GM19023 (cell line): ENCODE measurements at regions not wholly inside any gene's neighbourhood (a gene's known extent, or its start where the extent isn't known, plus 50 kb on each side); places are given as distances from the start of the nearest gene placed in this dataset.

ENCODE experiments used
- ATAC-seq: cut with Tn5 transposase; IDR thresholded peaks from one replicate; pipeline ENCODE4 v1.9.1; 2021; ENCODE audit warnings: mild to moderate bottlenecking, moderate library complexity; ENCODE audit not compliant: unreplicated experiment

DNA sequence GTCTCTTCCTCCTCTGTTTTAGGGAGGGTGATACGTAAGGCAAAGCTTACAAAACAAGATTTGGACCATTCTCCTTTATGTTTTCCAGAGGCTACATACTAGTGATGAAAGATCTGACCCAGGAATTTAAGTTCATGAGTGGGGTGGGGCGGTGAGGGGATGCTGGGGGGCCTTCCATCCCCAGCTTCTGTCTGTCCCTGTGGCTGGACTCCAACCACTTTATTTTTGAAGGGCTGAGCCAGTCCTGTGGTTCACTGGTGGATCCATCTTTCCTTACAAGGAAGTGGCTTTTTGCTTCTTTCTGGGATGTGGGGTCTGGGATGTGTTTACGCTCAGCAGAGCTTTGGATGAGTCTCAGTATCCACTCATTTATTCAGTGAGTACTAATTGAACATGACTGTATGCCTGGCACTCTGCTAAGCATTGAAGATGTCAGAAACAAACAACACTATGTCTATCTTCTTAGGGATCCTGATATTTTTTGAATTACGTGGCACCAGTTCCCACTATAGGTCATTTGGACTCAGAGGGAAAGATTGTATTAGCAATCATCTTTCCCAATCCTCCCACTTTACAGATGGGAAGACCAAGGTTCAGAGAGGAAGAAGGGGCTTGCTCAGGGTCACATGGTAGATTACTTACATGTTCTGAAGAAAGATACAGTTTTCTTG lies 291.8 kb upstream of the TBX3 start:
- no peak for ATAC-seq

DNA sequence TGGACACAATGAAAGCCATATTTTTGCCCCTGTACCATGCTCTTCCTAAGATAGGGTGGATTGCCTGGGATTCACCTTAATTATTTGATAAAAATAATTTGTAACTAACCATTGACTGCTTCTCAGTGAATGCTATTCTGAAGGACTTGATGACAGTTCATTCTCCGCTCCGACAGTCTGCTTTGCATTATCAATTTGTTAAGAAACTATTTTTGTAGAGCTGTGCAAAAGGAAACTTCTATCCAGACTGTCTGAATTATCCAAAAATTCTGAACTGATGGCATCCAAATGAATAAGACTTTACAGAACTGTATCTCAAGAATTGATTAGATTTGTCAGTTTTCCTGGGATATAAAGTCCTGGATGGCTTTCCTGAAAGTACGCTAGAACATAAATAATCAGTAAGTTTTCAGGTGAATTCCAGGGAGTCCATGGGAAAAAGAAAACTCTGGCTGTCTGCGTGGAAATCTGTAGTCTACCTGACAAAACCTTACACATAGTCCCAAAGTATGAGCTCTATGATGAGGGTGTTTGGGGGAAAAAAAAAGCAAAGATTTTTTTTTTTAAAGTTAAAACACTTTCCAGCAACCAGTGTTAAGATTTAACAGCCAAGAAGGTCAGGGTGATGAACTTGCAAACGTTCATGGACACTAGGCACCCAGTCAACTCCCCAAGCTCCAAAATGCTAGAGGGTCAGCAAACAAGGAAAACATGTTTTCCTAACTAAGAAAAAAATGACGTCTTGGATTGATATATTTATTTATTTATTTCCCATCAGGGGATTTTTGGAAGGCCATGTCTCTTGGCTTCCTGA lies 291.1 kb upstream of the TBX3 start:
- no peak for ATAC-seq

DNA sequence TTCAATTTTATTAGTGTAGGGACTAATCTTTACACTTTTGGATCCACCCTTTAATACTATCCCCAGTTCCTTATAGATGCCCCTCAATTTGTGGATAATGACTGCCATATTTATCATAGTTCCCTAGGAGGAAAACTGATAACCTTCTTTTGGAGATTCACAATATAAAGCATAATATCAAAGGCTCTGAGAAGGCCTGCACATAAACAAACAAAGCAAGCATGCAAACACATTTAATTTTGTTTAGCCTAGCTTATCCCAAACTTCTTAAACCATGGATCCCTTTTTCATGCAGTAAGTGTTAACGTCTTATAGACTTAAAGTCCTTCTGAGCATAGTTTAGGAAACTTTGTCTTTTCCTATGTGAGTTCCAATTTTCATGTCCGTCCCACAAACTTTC lies 290.4 kb upstream of the TBX3 start:
- ATAC-seq: no peak

DNA sequence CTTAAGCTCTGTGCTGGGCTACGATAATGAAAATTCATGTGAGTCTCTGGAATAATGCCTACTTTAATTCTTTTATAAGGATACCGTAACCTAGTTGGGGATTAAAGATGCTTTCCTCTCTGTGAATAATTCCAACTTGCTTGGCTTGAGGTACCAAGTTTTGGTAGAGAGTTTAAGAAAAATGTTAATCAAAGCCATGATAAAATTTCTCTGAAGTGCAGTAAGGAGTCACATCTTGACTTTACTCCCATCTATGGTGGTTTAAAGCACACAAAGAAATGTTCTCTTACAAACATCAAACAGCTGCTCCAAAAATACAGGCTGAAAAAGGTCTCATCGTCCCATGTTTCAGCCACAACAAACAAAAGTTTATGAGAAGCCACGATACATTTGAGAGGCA lies 284.8 kb upstream of the TBX3 start:
- ATAC-seq: no peak

DNA sequence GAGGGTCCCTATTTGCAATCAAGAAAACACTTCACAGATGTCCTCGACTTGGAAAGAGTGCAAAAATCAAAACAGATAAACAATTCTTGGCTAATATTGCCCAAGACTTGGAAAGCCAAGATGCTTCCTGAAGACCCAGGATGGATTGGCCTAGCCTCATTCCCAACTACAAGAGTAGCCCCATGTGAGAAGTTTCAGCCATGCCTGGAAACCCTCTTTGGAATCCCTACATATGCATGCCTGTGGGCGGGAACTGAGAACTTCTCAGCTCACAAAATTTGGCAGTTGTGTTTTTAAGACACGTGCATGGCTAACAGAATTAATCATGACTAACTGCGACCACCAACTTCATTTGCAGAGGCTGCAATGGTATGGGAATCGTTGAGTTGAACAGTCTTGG lies 283.2 kb upstream of the TBX3 start:
- ATAC-seq: no peak

GRCh38 chr12:114964841-114965240 lies 280.9 kb upstream of the TBX3 start:
- ATAC-seq: no peak

- ATAC-seq: no peak
Observed at GRCh38 chr12:114963846-114964245, 279.9 kb upstream of the TBX3 start.

- ATAC-seq: no peak
Observed at GRCh38 chr12:114961491-114961890, 277.5 kb upstream of the TBX3 start.

GRCh38 chr12:114958538-114958937 lies 274.6 kb upstream of the TBX3 start:
- ATAC-seq: no peak

DNA sequence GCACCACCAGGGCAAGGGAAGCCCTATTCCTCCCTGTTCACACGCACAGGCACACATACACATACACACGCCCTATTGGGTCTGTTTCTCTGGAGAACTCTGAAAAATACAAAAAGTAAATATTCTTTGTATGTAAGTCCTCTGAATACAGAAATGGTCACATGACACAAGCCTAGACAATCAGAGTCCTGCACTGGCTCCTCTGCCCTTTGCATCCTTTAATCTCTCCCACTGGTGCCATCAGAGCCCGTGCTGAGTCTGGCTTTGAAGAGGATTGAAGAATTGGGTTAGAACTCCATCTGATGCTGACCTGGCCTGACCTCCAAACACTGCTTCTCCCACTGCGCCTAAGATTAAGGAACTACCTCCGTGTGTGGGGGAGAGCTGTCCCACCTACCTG lies 273.2 kb upstream of the TBX3 start:
- no peak for ATAC-seq

DNA sequence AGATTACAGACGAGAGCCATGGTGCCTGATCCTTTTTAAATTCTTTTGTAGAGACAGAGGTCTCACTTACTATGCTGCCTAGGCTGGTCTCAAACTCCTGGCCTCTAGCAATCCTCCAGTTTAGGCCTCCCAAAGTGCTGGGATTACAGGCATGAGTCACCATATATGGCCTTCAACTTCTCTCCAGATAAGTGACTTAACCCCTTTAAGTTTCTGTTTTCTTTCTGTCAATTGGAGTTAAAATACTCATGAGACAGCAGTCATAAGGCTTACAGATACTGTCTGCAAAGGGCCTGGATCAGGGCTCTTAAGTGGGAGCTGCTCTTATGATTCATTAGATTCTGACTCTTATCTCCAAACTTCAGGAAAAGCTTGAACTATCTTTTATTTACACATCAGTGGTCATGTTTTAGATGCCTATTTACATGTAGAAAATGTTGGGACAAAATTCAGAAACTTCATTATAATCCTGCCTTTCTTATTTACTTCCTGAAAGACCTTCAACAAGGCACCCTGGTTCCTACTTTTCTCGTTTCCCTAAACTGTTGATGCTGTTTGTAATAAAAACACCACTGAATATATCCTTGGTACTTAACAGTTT lies 271.5 kb upstream of the TBX3 start:
- ATAC-seq: no peak

DNA sequence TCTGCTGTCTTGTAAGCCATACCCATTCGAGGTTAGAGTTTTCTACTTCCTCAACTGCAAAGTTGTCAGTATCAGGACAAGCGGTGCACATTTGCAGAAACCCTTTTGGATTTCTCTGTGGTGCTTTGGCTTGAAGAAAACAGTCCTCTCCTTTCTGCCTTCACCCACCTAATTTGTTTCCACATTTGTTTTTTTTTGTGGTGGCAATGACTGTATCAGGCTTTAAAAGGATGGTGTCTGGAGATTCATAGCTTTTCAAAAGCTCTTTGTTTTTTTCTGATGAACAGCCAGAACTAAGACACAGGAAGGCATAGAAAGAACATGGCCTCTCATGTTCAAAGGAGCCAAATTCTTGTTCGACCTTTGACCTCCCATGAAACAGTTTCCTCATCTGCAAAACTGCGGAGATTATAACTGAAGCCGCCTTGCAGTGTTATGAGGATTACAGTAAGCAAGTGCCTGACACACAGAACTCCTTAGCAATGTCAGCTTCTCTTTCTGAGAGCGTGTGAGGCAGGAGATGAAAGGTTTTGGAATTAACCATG lies 270.6 kb upstream of the TBX3 start:
- no peak for ATAC-seq

- ATAC-seq: no peak
Observed at GRCh38 chr12:114952573-114953271, 268.7 kb upstream of the TBX3 start.

- no peak for ATAC-seq
Observed at GRCh38 chr12:114949058-114949820, 265.3 kb upstream of the TBX3 start.

DNA sequence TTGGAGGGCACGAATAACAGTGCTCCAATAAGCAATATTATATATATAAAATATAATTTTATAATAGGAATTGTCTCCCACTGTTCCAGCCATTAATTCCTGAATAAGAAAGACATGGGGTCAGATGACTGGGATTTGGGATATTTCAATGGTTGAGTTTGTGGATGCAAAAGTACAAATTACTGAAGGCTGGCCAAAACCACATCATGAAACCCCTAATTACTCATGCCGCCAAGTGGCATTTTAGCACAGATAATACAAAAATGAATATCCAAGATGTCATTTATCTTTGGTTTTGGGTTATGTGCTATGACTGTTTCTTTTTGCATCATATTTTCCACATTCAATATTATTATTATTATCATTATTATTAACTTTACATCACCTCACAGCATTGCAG lies 261.4 kb upstream of the TBX3 start:
- ATAC-seq: no peak

GRCh38 chr12:114944736-114945135 lies 260.8 kb upstream of the TBX3 start:
- ATAC-seq: no peak

DNA sequence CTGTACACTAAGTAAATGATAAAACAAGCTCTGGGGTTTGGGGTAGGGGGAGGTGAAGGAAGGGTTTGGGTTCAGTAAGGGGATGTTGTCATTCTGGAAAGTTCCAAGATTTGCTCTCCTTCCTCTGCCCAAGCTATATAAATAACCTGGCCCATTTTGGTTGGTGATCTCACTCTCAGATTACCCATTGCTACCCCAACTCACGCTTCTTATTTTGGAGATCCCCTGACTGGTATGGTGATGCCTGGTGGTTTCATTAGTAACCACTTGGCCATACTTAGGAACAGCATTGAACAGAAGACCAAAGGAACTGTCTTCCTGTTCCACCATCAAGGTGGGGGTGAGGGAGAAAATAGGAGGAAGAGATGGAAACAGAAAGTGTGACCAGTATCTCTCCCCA lies 259.6 kb upstream of the TBX3 start:
- ATAC-seq: no peak

DNA sequence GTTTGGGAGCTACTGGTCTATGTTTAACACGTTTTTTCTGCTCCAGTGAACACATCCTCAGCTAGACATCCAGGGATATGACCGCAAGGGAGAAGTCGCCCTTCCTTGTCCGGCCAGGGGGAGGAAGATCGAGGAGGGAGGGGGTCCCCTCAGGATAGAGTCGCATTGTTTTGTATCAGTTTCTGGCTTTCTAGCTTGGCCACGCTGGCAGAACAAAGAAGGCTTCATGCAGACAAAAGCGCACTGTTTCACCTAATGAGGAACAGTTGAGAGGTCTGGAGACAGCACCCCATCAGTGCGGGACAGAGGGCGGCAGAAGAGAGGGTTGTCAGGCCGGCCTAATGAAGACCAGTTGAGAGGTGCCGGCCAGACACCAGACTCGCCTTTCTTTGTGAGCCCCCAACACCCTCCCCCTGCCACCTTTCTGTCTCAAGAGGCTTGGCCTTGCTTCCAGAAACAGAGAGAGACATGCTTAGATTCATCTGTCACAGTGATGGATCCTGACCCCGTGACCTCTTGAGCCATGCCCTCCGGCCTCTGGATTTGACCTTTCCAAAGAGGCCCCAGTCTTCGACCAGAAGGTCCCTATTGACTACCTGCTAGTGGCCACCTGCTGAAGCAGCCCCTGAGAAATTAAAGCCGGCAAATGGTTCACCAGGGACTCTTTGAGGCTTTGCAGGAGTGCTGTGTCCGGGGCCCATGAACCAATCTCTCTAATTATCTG lies 254.7 kb upstream of the TBX3 start:
- no peak for ATAC-seq

DNA sequence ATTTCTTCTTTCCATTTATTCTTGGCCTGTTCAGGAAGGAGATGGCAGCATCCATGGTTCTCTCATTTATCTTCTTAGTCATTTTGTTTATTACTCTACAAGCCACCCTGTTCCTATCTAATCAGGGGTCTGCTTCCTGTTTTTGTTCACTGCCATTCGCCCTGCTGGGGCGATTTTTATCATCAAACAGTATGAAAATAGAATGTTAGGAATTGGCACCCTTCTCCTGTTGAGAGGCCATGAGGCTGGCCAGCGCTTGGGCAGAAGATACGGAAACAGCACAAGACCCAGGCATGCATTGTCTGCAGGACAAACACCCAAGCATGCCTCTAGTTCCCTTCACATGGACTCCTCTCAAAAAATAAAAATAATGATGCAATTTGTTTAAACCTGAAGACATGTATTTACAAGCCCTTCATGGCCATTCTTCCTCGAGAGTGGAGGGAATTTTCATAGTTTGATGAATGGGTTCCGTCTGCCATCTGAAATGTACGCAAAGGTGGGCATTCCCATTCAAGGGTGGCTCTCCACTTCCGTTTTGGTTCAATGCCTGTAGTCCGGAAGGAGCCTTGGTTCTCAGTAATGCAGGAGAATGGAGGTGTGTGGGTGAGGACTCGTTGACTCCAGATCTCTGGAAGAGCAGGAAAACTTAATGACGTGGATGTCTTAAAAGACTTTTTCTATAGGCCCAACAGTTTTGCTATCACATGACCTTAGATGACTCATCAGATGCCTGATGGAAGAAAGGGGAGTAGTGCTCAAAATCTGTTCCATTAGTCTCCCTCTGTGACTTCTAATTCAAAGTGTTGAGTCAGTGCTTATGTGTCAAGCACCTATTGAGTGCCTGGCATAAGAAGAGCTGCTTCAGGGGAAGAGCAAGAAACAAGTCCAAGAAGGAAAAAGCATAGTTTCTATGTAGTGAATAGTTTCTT lies 252.4 kb upstream of the TBX3 start:
- ATAC-seq: no peak
